Parathyroid adenoma (tissue), 2 donors: ENCODE measurements at regions not wholly inside any gene's neighbourhood (a gene's known extent, or its start where the extent isn't known, plus 50 kb on each side); places are given as distances from the start of the nearest gene placed in this dataset.

ENCODE experiments used
- H2AFZ ChIP-seq: fragments of 300-600 bp; sonication (generic); one replicate; pipeline ENCODE4 v1.7.0; 2017; ENCODE audit warnings: antibody characterized with exemption, mild to moderate bottlenecking
- H3K27ac ChIP-seq: fragments of 300-600 bp; sonication (generic); one replicate; pipeline ENCODE4 v1.7.0; 2017
- H3K27me3 ChIP-seq: fragments of 300-600 bp; sonication (generic); one replicate; pipeline ENCODE4 v1.7.0; 2017; ENCODE audit warnings: low read length; ENCODE audit not compliant: control insufficient read depth, insufficient read depth
- H3K36me3 ChIP-seq: fragments of 300-600 bp; sonication (generic); one replicate; pipeline ENCODE4 v1.7.0; 2017; ENCODE audit warnings: low read length; ENCODE audit not compliant: control insufficient read depth, insufficient read depth
- H3K4me1 ChIP-seq: fragments of 300-600 bp; sonication (generic); one replicate; pipeline ENCODE4 v1.7.0; 2017; ENCODE audit warnings: control low read depth
- H3K4me2 ChIP-seq: fragments of 300-600 bp; sonication (generic); one replicate; pipeline ENCODE4 v1.7.0; 2017; ENCODE audit warnings: low read length
- H3K4me3 ChIP-seq: fragments of 300-600 bp; sonication (generic); one replicate; pipeline ENCODE4 v1.7.0; 2017; ENCODE audit warnings: low read depth, low read length
- H3K79me2 ChIP-seq: fragments of 300-600 bp; sonication (generic); one replicate; pipeline ENCODE4 v1.7.0; 2017; ENCODE audit warnings: control low read depth
- H3K9ac ChIP-seq: fragments of 300-600 bp; sonication (generic); one replicate; pipeline ENCODE4 v1.7.0; 2017; ENCODE audit warnings: mild to moderate bottlenecking
- H3K9me3 ChIP-seq: fragments of 300-600 bp; sonication (generic); one replicate; pipeline ENCODE4 v1.7.0; 2017; ENCODE audit warnings: low read length; ENCODE audit not compliant: control insufficient read depth
- TF ChIP-seq, protein P1 (sequence below): fragments of 300-600 bp; sonication (generic); IDR thresholded peaks from one replicate; pipeline ENCODE4 v1.7.0; 2017; ENCODE audit warnings: antibody characterized with exemption, mild to moderate bottlenecking
- donor health status: primary hyperparathyroidism.

DNA sequence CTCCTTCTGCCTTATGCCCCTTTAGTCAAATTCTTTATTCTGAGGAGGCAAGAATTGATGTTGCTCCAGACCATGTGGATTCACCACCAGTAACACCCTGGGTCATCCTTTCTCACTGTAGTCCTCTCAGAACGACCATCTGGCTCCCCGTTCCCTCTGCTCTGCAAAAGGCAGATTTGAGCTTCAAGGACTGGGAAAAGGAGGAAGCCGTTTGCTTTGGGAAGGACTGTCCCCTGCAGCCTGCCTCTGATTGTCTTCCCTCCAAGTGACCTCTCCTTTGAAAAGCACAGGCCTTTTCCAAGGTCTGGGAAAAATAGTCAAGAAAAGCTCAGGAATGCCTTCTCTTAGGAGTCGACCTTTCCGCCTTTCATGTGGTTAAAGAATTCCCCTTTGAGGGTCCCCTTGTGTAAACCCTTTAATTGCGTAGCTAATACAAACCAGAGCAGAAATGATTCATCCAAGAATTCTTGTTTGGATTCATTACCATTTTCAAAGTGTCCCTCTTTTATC, 130.1 kb upstream of the COPS8 start:
- H3K27ac ChIP-seq, result no peak overlapping the region
- no peak overlapping the region for H3K4me3 ChIP-seq
- H3K27me3 ChIP-seq, result no peaks in the 10 kb centered on the region
- H3K9ac ChIP-seq, result no peak overlapping the region
- no peaks in the 10 kb centered on the region for H3K79me2 ChIP-seq
- H3K4me1 ChIP-seq, result no peaks in the 10 kb centered on the region
- no peak overlapping the region for H2AFZ ChIP-seq
- TF ChIP-seq, protein P1, sequence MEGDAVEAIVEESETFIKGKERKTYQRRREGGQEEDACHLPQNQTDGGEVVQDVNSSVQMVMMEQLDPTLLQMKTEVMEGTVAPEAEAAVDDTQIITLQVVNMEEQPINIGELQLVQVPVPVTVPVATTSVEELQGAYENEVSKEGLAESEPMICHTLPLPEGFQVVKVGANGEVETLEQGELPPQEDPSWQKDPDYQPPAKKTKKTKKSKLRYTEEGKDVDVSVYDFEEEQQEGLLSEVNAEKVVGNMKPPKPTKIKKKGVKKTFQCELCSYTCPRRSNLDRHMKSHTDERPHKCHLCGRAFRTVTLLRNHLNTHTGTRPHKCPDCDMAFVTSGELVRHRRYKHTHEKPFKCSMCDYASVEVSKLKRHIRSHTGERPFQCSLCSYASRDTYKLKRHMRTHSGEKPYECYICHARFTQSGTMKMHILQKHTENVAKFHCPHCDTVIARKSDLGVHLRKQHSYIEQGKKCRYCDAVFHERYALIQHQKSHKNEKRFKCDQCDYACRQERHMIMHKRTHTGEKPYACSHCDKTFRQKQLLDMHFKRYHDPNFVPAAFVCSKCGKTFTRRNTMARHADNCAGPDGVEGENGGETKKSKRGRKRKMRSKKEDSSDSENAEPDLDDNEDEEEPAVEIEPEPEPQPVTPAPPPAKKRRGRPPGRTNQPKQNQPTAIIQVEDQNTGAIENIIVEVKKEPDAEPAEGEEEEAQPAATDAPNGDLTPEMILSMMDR, result no peak
- no peak overlapping the region for H3K4me2 ChIP-seq
- no peaks in the 10 kb centered on the region for H3K36me3 ChIP-seq
- no peaks in the 10 kb centered on the region for H3K9me3 ChIP-seq

DNA sequence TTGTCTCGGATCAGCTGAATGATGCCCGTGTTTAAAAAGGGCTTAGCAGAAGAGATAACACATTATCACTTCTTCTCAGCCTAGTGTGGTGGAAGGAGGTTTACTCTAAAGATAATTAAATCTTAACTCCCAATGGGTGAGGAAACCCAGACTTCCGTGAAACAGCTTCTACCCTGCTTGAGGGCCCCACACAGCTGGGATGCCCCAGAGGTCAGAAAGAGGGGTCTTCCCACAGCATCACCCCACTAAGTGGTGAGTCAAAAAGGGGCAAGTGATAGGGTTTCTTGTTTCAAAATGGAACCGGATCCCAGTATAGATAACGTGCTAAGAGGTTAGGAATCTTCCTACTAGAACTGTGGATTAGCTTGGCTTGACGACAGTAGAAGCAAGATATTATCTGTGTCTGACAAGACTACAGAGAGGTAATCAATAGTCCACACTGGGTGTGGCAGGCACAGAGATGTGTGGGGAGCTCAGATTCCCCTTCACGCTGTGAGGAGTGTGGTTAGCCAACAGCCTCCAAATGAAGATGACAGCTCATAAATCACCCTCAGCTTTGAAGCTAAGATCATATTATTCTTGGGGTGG, 129.6 kb upstream of the COPS8 start:
- H3K36me3 ChIP-seq, result no peaks in the 10 kb centered on the region
- H3K4me2 ChIP-seq, result no peak overlapping the region
- H2AFZ ChIP-seq, result no peak overlapping the region
- H3K27ac ChIP-seq, result no peak overlapping the region
- no peak overlapping the region for H3K4me3 ChIP-seq
- no peaks in the 10 kb centered on the region for H3K79me2 ChIP-seq
- TF ChIP-seq, protein P1, result no peak
- H3K4me1 ChIP-seq, result no peaks in the 10 kb centered on the region
- H3K9me3 ChIP-seq, result no peaks in the 10 kb centered on the region
- no peak overlapping the region for H3K9ac ChIP-seq
- H3K27me3 ChIP-seq, result no peaks in the 10 kb centered on the region

DNA sequence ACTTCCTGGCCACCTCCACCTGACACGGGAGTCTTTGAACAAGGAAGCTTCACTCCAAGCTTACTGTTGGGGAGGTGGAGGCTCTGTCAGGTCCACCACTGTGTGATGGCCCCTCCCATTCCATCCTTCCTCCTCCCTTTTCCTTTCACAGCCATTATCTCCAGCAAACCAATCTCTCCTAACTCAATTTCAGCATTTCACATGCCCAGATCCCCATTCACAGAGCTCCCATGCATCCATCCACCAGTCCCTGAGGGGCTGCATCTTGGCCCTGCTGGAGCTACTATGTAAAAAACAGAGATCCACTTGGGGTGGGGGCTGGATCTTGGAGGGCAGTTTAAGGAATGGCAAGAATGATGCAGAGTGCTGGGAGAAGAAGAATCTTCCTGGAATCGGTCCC, 129.0 kb upstream of the COPS8 start:
- H3K9me3 ChIP-seq, result no peaks in the 10 kb centered on the region
- H3K4me2 ChIP-seq, result no peak overlapping the region
- TF ChIP-seq, protein P1, result no peak
- H3K4me3 ChIP-seq, result no peak overlapping the region
- H3K27me3 ChIP-seq, result no peaks in the 10 kb centered on the region
- H3K9ac ChIP-seq, result no peak overlapping the region
- no peak overlapping the region for H3K27ac ChIP-seq
- H2AFZ ChIP-seq, result no peak overlapping the region
- no peaks in the 10 kb centered on the region for H3K4me1 ChIP-seq
- no peaks in the 10 kb centered on the region for H3K79me2 ChIP-seq
- no peaks in the 10 kb centered on the region for H3K36me3 ChIP-seq

DNA sequence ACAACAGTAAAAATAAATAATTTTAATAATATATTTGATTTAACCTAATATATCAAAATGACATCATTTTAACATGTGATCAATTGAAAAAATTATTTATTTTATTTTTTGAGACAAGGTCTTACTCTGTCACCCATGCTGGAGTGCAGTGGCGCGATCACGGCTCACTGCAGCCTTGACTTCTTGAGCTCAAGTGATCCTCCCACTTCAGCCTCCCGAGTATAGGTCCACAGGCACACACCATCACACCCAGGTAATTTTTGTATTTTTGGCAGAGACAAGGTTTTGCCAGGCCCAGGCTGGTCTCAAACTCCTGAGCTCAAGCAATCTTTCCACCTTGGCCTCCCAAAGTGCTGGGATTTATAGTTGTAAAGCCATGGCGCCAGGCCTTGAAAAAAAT, 126.7 kb upstream of the COPS8 start:
- Histone ChIP-seq H3K9ac (no peak overlapping the region), H3K36me3 (no peaks in the 10 kb centered on the region), H3K4me3 (no peak overlapping the region), H3K27me3 (no peaks in the 10 kb centered on the region), H3K4me2 (no peak overlapping the region), H3K27ac (no peak overlapping the region), H3K9me3 (no peaks in the 10 kb centered on the region), H3K79me2 (no peaks in the 10 kb centered on the region), H2AFZ (no peak overlapping the region), H3K4me1 (no peaks in the 10 kb centered on the region)
- TF ChIP-seq, protein P1, result no peak

DNA sequence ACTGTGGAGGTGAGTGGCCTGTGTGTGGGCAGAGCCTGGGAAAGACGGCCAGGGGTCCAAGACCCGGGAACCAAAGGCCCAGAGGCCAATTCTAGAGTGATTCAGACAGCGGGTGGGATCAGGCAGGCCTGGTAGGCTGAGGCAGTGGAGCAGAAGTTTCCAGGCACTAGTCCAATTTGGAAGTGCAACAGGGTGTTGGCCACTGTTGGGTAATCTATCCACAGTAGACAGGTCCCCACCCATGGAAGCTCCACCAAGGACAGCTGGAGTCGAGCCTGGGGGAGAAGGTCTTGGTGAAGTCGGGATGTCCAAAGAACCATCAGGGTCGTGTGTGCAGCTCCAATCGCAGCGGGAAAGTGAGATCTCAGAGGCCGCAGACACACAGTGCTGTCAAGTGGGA, 125.8 kb upstream of the COPS8 start:
- Histone ChIP-seq H3K9ac (no peak overlapping the region), H3K4me2 (no peak overlapping the region), H3K79me2 (no peaks in the 10 kb centered on the region), H2AFZ (no peak overlapping the region), H3K27me3 (no peaks in the 10 kb centered on the region), H3K36me3 (no peaks in the 10 kb centered on the region), H3K4me1 (no peaks in the 10 kb centered on the region), H3K9me3 (no peaks in the 10 kb centered on the region), H3K27ac (no peak overlapping the region), H3K4me3 (no peak overlapping the region)
- TF ChIP-seq, protein P1, result no peak
